ENCODE measurements at regions not wholly inside any gene's neighbourhood (a gene's known extent, or its start where the extent isn't known, plus 50 kb on each side); places are given as distances from the start of the nearest gene placed in this dataset.

DNA sequence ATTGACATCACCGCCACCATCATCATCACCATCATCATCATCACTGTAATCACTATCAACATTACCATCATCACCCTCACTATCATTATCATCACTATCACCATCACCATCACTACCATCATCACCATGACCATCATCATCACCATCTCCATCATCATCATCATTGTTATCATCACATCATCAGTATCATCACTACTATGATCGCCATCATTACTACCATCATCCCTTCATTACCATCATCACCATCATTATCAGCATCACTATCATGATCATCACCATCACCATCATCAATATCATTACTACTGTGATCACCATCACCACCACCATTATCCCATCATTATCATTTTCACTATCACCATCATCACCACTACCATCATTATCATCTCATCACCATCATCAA, 368.3 kb downstream of the SEC14L1 start:
- Histone ChIP-seq H3K9ac (ENCODE audit: low read depth in 1 of 2, low read length in 2 of 2) (no peak overlapping the region), H3K27ac (ENCODE audit: low read depth in 1 of 2, low read length in 2 of 2) (no peak overlapping the region), H3K4me1 (ENCODE audit: control insufficient read depth in 4 of 4, insufficient read depth in 4 of 4, low read length in 3 of 4) (no peaks in the 10 kb centered on the region), H3K4me3 (ENCODE audit: low read depth in 1 of 3, low read length in 3 of 3) (no peak overlapping the region), H3K27me3 (ENCODE audit: control insufficient read depth in 4 of 4, insufficient read depth in 4 of 4, low read length in 3 of 4) (no peaks in the 10 kb centered on the region), H3K9me3 (ENCODE audit: control insufficient read depth in 4 of 4, low read length in 3 of 4) (peaks cover 0 to 3% (median 0%) of the 10 kb centered on the region in 4 donors), H3K36me3 (ENCODE audit: control insufficient read depth in 4 of 4, insufficient read depth in 3 of 4, low read depth in 1 of 4, low read length in 3 of 4) (no peaks in the 10 kb centered on the region)
- TF ChIP-seq SP1 (IDR thresholded peaks at IDR 0.05) (no peak), FOXA1 (IDR thresholded peaks at IDR 0.05) (no peak), JUND (IDR thresholded peaks at IDR 0.05) (no peak), HNF4A (conservative IDR thresholded peaks at IDR 0.05) (no peak), EGR1 (IDR thresholded peaks at IDR 0.05; ENCODE audit: low read depth in 2 of 2) (no peak), RAD21 (IDR thresholded peaks at IDR 0.05) (no peak), FOXA2 (IDR thresholded peaks at IDR 0.05) (no peak), TAF1 (conservative IDR thresholded peaks at IDR 0.05) (no peak), RXRA (IDR thresholded peaks at IDR 0.05) (no peak), HNF4G (IDR thresholded peaks at IDR 0.05) (no peak), GABPA (IDR thresholded peaks at IDR 0.05 in 1 of 2, conservative IDR thresholded peaks at IDR 0.05 in 1 of 2) (no peak), YY1 (IDR thresholded peaks at IDR 0.05) (no peak)
- TF ChIP-seq, protein P1, sequence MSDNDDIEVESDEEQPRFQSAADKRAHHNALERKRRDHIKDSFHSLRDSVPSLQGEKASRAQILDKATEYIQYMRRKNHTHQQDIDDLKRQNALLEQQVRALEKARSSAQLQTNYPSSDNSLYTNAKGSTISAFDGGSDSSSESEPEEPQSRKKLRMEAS (IDR thresholded peaks at IDR 0.05): no peak
- TF ChIP-seq, protein P2, sequence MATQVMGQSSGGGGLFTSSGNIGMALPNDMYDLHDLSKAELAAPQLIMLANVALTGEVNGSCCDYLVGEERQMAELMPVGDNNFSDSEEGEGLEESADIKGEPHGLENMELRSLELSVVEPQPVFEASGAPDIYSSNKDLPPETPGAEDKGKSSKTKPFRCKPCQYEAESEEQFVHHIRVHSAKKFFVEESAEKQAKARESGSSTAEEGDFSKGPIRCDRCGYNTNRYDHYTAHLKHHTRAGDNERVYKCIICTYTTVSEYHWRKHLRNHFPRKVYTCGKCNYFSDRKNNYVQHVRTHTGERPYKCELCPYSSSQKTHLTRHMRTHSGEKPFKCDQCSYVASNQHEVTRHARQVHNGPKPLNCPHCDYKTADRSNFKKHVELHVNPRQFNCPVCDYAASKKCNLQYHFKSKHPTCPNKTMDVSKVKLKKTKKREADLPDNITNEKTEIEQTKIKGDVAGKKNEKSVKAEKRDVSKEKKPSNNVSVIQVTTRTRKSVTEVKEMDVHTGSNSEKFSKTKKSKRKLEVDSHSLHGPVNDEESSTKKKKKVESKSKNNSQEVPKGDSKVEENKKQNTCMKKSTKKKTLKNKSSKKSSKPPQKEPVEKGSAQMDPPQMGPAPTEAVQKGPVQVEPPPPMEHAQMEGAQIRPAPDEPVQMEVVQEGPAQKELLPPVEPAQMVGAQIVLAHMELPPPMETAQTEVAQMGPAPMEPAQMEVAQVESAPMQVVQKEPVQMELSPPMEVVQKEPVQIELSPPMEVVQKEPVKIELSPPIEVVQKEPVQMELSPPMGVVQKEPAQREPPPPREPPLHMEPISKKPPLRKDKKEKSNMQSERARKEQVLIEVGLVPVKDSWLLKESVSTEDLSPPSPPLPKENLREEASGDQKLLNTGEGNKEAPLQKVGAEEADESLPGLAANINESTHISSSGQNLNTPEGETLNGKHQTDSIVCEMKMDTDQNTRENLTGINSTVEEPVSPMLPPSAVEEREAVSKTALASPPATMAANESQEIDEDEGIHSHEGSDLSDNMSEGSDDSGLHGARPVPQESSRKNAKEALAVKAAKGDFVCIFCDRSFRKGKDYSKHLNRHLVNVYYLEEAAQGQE (IDR thresholded peaks at IDR 0.05): no peak
- TF ChIP-seq, protein P3, sequence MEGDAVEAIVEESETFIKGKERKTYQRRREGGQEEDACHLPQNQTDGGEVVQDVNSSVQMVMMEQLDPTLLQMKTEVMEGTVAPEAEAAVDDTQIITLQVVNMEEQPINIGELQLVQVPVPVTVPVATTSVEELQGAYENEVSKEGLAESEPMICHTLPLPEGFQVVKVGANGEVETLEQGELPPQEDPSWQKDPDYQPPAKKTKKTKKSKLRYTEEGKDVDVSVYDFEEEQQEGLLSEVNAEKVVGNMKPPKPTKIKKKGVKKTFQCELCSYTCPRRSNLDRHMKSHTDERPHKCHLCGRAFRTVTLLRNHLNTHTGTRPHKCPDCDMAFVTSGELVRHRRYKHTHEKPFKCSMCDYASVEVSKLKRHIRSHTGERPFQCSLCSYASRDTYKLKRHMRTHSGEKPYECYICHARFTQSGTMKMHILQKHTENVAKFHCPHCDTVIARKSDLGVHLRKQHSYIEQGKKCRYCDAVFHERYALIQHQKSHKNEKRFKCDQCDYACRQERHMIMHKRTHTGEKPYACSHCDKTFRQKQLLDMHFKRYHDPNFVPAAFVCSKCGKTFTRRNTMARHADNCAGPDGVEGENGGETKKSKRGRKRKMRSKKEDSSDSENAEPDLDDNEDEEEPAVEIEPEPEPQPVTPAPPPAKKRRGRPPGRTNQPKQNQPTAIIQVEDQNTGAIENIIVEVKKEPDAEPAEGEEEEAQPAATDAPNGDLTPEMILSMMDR (IDR thresholded peaks at IDR 0.05; ENCODE audit: low read depth, low read length, missing input control): no peak
- 98% methylated on average over 2 of the region's 2 CpGs for WGBS
- no peak for DNase-seq (ENCODE audit: low spot score)

DNA sequence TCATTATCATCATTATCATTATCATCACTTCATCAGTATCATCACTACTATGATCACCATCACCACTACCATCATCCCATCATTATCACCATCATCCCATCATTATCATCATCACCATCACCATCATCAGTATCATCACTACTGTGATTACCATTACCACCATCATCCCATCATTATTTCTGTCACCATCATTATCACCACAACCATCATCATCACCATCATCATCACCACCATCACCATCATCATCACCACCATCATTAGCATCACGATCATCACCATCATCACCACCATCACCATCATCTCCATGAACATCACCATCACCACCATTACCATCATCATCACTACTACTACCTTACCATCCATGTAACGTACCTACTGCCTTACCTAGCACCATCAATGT, 368.8 kb downstream of the SEC14L1 start:
- H3K36me3 ChIP-seq (ENCODE audit: control insufficient read depth in 4 of 4, insufficient read depth in 3 of 4, low read depth in 1 of 4, low read length in 3 of 4): no peaks in the 10 kb centered on the region
- no peak overlapping the region for H3K27ac ChIP-seq (ENCODE audit: low read depth in 1 of 2, low read length in 2 of 2)
- DNase-seq (ENCODE audit: low spot score): no peak
- no peaks in the 10 kb centered on the region for H3K27me3 ChIP-seq (ENCODE audit: control insufficient read depth in 4 of 4, insufficient read depth in 4 of 4, low read length in 3 of 4)
- no peak for TF ChIP-seq TAF1 (conservative IDR thresholded peaks at IDR 0.05)
- TF ChIP-seq EGR1 (IDR thresholded peaks at IDR 0.05; ENCODE audit: low read depth in 2 of 2): no peak
- 98% methylated on average over 2 of the region's 2 CpGs for WGBS
- H3K9ac ChIP-seq (ENCODE audit: low read depth in 1 of 2, low read length in 2 of 2): no peak overlapping the region
- H3K9me3 ChIP-seq (ENCODE audit: control insufficient read depth in 4 of 4, low read length in 3 of 4): peaks cover 0 to 3% (median 0%) of the 10 kb centered on the region in 4 donors
- H3K4me1 ChIP-seq (ENCODE audit: control insufficient read depth in 4 of 4, insufficient read depth in 4 of 4, low read length in 3 of 4): no peaks in the 10 kb centered on the region
- H3K4me3 ChIP-seq (ENCODE audit: low read depth in 1 of 3, low read length in 3 of 3): no peak overlapping the region

Data from liver (tissue), 8 donors.